ENCODE measurements at regions not wholly inside any gene's neighbourhood (a gene's known extent, or its start where the extent isn't known, plus 50 kb on each side); places are given as distances from the start of the nearest gene placed in this dataset.
"Not testable (repeated sequence)": the region's sequence is repeated elsewhere in the genome, so short reads cannot be mapped to it uniquely, and the experiment has no call there.

- not testable (repeated sequence) for TF ChIP-seq CTCF (IDR thresholded peaks at IDR 0.05; ENCODE audit: control extremely low read depth in 1 of 3, insufficient read depth in 1 of 3, low read depth in 1 of 3, low read length in 3 of 3); POLR2A (IDR thresholded peaks at IDR 0.05; ENCODE audit: control extremely low read depth in 1 of 2, low read depth in 2 of 2, low read length in 2 of 2); CREB1 (IDR thresholded peaks at IDR 0.05); CHD1 (IDR thresholded peaks at IDR 0.05; ENCODE audit: low read depth, low read length); RFX5 (IDR thresholded peaks at IDR 0.05; ENCODE audit: borderline replicate concordance, low read depth, low read length); EZH2 (IDR thresholded peaks at IDR 0.05; ENCODE audit: low read depth, low read length, severe bottlenecking)
These were observed 336.2 kb upstream of the NCAM1 start for GRCh38 chr11:112624971-112625370.

All from H1 (cell line).